ENCODE measurements at regions not wholly inside any gene's neighbourhood (a gene's known extent, or its start where the extent isn't known, plus 50 kb on each side); places are given as distances from the start of the nearest gene placed in this dataset.
"Not testable (repeated sequence)": the region's sequence is repeated elsewhere in the genome, so short reads cannot be mapped to it uniquely, and the experiment has no call there.

GRCh38 chr21:9959220-9959964 is 562.0 kb upstream of the TPTE start:
- H3K79me2 ChIP-seq (ENCODE audit: control insufficient read depth, insufficient read depth, low read length); ATAC-seq; FAIRE-seq; in situ Hi-C loops (cut with MboI); H3K36me3 ChIP-seq (ENCODE audit: control insufficient read depth, insufficient read depth, low read length); H3K27me3 ChIP-seq (ENCODE audit: control insufficient read depth in 2 of 2, insufficient read depth in 2 of 2, low read length in 2 of 2); H2AFZ ChIP-seq (ENCODE audit: low read depth, low read length); POLR2A ChIA-PET; H3K9ac ChIP-seq (ENCODE audit: insufficient read depth in 1 of 2, low read depth in 2 of 2, low read length in 2 of 2); BruUV-seq (replicated peaks); H4K20me1 ChIP-seq (replicated peaks; ENCODE audit: control insufficient read depth, insufficient read depth, low read length); intact Hi-C loops (cut with micrococcal nuclease); H3K9me1 ChIP-seq (ENCODE audit: control insufficient read depth, insufficient read depth, low read length); H3K4me1 ChIP-seq (replicated peaks in 1 of 2; ENCODE audit: control insufficient read depth in 2 of 2, insufficient read depth in 2 of 2, low read length in 2 of 2); DNase-seq (ENCODE audit: extremely low read depth in 1 of 4, low spot score in 3 of 4); H3K4me2 ChIP-seq (ENCODE audit: insufficient read depth, low read length); CTCF ChIA-PET (ENCODE audit: low intra/inter-chr PET ratio); H3K9me3 ChIP-seq (replicated peaks; ENCODE audit: control insufficient read depth, insufficient read depth, low read depth, low read length); H3K27ac ChIP-seq (ENCODE audit: extremely low read depth, low read depth, low read length); H3K4me3 ChIP-seq: not testable (repeated sequence)
- WGBS (ENCODE audit: insufficient coverage, low coverage, missing lambda C conversion rate), result 0% methylated on average over 2 of the region's 4 CpGs

GRCh38 chr21:9969399-9969798 is 552.0 kb upstream of the TPTE start:
- intact Hi-C loops (cut with micrococcal nuclease); in situ Hi-C loops (cut with MboI); H3K9me3 ChIP-seq (replicated peaks; ENCODE audit: control insufficient read depth, insufficient read depth, low read depth, low read length); ATAC-seq; H3K27me3 ChIP-seq (ENCODE audit: control insufficient read depth in 2 of 2, insufficient read depth in 2 of 2, low read length in 2 of 2); BruUV-seq (replicated peaks); H3K9ac ChIP-seq (ENCODE audit: insufficient read depth in 1 of 2, low read depth in 2 of 2, low read length in 2 of 2); H4K20me1 ChIP-seq (replicated peaks; ENCODE audit: control insufficient read depth, insufficient read depth, low read length); H3K9me1 ChIP-seq (ENCODE audit: control insufficient read depth, insufficient read depth, low read length); H2AFZ ChIP-seq (ENCODE audit: low read depth, low read length); CTCF ChIA-PET (ENCODE audit: low intra/inter-chr PET ratio); H3K79me2 ChIP-seq (ENCODE audit: control insufficient read depth, insufficient read depth, low read length); H3K4me3 ChIP-seq; FAIRE-seq; H3K36me3 ChIP-seq (ENCODE audit: control insufficient read depth, insufficient read depth, low read length); H3K27ac ChIP-seq (ENCODE audit: extremely low read depth, low read depth, low read length); H3K4me1 ChIP-seq (replicated peaks in 1 of 2; ENCODE audit: control insufficient read depth in 2 of 2, insufficient read depth in 2 of 2, low read length in 2 of 2); DNase-seq (ENCODE audit: extremely low read depth in 1 of 4, low spot score in 3 of 4); POLR2A ChIA-PET; H3K4me2 ChIP-seq (ENCODE audit: insufficient read depth, low read length): not testable (repeated sequence)
- 0% methylated on average over 1 of the region's 1 CpG for WGBS (ENCODE audit: insufficient coverage, low coverage, missing lambda C conversion rate)

GRCh38 chr21:9972018-9972417 is 549.4 kb upstream of the TPTE start:
- H2AFZ ChIP-seq (ENCODE audit: low read depth, low read length); H3K27ac ChIP-seq (ENCODE audit: extremely low read depth, low read depth, low read length); H4K20me1 ChIP-seq (replicated peaks; ENCODE audit: control insufficient read depth, insufficient read depth, low read length); ATAC-seq; H3K9me3 ChIP-seq (replicated peaks; ENCODE audit: control insufficient read depth, insufficient read depth, low read depth, low read length); H3K4me2 ChIP-seq (ENCODE audit: insufficient read depth, low read length); H3K9ac ChIP-seq (ENCODE audit: insufficient read depth in 1 of 2, low read depth in 2 of 2, low read length in 2 of 2); H3K9me1 ChIP-seq (ENCODE audit: control insufficient read depth, insufficient read depth, low read length); POLR2A ChIA-PET; FAIRE-seq; H3K79me2 ChIP-seq (ENCODE audit: control insufficient read depth, insufficient read depth, low read length); DNase-seq (ENCODE audit: extremely low read depth in 1 of 4, low spot score in 3 of 4); intact Hi-C loops (cut with micrococcal nuclease); CTCF ChIA-PET (ENCODE audit: low intra/inter-chr PET ratio); H3K27me3 ChIP-seq (ENCODE audit: control insufficient read depth in 2 of 2, insufficient read depth in 2 of 2, low read length in 2 of 2); in situ Hi-C loops (cut with MboI); H3K4me1 ChIP-seq (replicated peaks in 1 of 2; ENCODE audit: control insufficient read depth in 2 of 2, insufficient read depth in 2 of 2, low read length in 2 of 2); H3K36me3 ChIP-seq (ENCODE audit: control insufficient read depth, insufficient read depth, low read length); BruUV-seq (replicated peaks); H3K4me3 ChIP-seq: not testable (repeated sequence)
- WGBS (ENCODE audit: insufficient coverage, low coverage, missing lambda C conversion rate), result 0% methylated on average over 1 of the region's 1 CpG

DNA sequence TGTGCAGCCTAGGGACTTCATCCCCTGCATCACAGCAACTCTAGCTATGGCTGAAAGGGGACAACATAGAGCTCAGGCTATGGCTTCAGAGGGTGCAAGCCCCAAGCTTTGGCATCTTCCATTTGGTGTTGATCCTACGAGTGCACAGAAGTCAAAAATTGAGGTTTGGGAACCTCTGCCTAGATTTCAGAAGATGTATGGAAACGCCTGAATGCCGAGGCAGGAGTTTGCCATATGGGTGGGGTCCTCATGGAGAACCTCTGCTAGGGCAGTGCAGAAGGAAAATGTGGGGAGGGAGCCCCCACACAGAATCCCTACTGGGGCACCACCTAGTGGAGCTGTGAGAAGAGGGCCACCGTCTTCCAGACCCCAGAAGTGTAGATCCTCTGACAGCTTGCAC is 543.0 kb upstream of the TPTE start:
- H3K4me3 ChIP-seq; in situ Hi-C loops (cut with MboI); H3K9ac ChIP-seq (ENCODE audit: insufficient read depth in 1 of 2, low read depth in 2 of 2, low read length in 2 of 2); POLR2A ChIA-PET; DNase-seq (ENCODE audit: extremely low read depth in 1 of 4, low spot score in 3 of 4); H2AFZ ChIP-seq (ENCODE audit: low read depth, low read length); H3K4me2 ChIP-seq (ENCODE audit: insufficient read depth, low read length); ATAC-seq; BruUV-seq (replicated peaks); CTCF ChIA-PET (ENCODE audit: low intra/inter-chr PET ratio); H3K4me1 ChIP-seq (replicated peaks in 1 of 2; ENCODE audit: control insufficient read depth in 2 of 2, insufficient read depth in 2 of 2, low read length in 2 of 2); intact Hi-C loops (cut with micrococcal nuclease); H3K27ac ChIP-seq (ENCODE audit: extremely low read depth, low read depth, low read length); H4K20me1 ChIP-seq (replicated peaks; ENCODE audit: control insufficient read depth, insufficient read depth, low read length); H3K27me3 ChIP-seq (ENCODE audit: control insufficient read depth in 2 of 2, insufficient read depth in 2 of 2, low read length in 2 of 2); FAIRE-seq; H3K9me1 ChIP-seq (ENCODE audit: control insufficient read depth, insufficient read depth, low read length); H3K36me3 ChIP-seq (ENCODE audit: control insufficient read depth, insufficient read depth, low read length); H3K9me3 ChIP-seq (replicated peaks; ENCODE audit: control insufficient read depth, insufficient read depth, low read depth, low read length); H3K79me2 ChIP-seq (ENCODE audit: control insufficient read depth, insufficient read depth, low read length): not testable (repeated sequence)
- 1% methylated on average over 4 of the region's 4 CpGs for WGBS (ENCODE audit: insufficient coverage, low coverage, missing lambda C conversion rate)
